Fibroblast of lung (primary cell): ENCODE measurements at regions not wholly inside any gene's neighbourhood (a gene's known extent, or its start where the extent isn't known, plus 50 kb on each side); places are given as distances from the start of the nearest gene placed in this dataset.

ENCODE experiments used
- CTCF ChIP-seq, 2 donors: IDR thresholded peaks in 1 of 2; conservative IDR thresholded peaks in 1 of 2; 1 replicate in 1 of 2; 2 replicates in 1 of 2; pipeline ENCODE4 v1.5.1; 2011 to 2012; ENCODE audit warnings: low read length in 2 of 2, control low read depth in 1 of 2, inconsistent platforms in 1 of 2, low read depth in 1 of 2, mild to moderate bottlenecking in 1 of 2
- EZH2 ChIP-seq: IDR thresholded peaks from 2 replicates; pipeline ENCODE4 v1.5.1; 2012; ENCODE audit warnings: low read length, control low read depth, mild to moderate bottlenecking; ENCODE audit errors: missing control alignments

GRCh38 chr6:7488494-7488893, 53.0 kb upstream of the DSP start:
- TF ChIP-seq CTCF (conservative IDR thresholded peaks at IDR 0.05 in 1 of 2, IDR thresholded peaks at IDR 0.05 in 1 of 2; ENCODE audit: low read depth in 1 of 2, low read length in 2 of 2) (no peak), EZH2 (no peak)
